SH-SY5Y (cell line): ENCODE measurements at regions not wholly inside any gene's neighbourhood (a gene's known extent, or its start where the extent isn't known, plus 50 kb on each side); places are given as distances from the start of the nearest gene placed in this dataset.

ENCODE experiments used
- GATA2 ChIP-seq: IDR thresholded peaks from 2 replicates; pipeline ENCODE4 v1.6.1; 2011; ENCODE audit warnings: mild to moderate bottlenecking, low read depth, low read length
- GATA3 ChIP-seq: IDR thresholded peaks from 2 replicates; pipeline ENCODE4 v1.6.1; 2011; ENCODE audit warnings: low read depth, mild to moderate bottlenecking, low read length, moderate library complexity

DNA sequence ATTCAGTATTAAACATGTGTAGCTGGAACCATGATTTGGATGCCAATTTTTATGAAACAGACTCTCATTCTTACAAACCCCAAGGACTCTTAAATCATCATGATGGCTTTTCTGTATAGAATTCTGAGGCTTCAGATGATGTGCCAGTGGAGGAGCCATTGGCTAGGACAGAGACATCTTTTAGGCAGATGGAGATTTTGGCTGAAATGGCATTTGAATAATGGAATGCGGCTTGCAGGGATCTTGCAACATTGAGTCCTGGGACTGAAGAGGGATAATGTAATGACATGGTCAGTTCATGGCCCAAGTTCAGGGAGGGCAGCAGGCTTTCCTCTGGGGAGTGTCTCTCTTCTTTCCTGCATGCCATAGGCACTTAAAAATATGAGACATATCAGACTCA, 172.4 kb downstream of the ABCA8 start:
- TF ChIP-seq GATA2 (no peak), GATA3 (no peak)
